Neuron (in vitro differentiated cells): ENCODE measurements at regions not wholly inside any gene's neighbourhood (a gene's known extent, or its start where the extent isn't known, plus 50 kb on each side); places are given as distances from the start of the nearest gene placed in this dataset.

Experiments used
- H2AFZ ChIP-seq: one replicate; pipeline ENCODE4 v1.6.1; 2013; ENCODE audit warnings: low read depth, mild to moderate bottlenecking, inconsistent platforms, low read length, moderate library complexity
- H3K27me3 ChIP-seq: one replicate; pipeline ENCODE4 v1.6.1; 2013; ENCODE audit warnings: low read length; ENCODE audit not compliant: insufficient read depth
- H3K36me3 ChIP-seq: one replicate; pipeline ENCODE4 v1.6.1; 2013; ENCODE audit warnings: low read length; ENCODE audit not compliant: insufficient read depth
- H3K4me1 ChIP-seq: one replicate; pipeline ENCODE4 v1.6.1; 2013; ENCODE audit warnings: low read length; ENCODE audit not compliant: insufficient read depth
- H3K4me3 ChIP-seq: 2 replicates; pipeline ENCODE4 v1.5.1; 2013; ENCODE audit warnings: mild to moderate bottlenecking, low read length, moderate library complexity
- H3K9me3 ChIP-seq: one replicate; pipeline ENCODE4 v1.6.1; 2013; ENCODE audit warnings: low read length

DNA sequence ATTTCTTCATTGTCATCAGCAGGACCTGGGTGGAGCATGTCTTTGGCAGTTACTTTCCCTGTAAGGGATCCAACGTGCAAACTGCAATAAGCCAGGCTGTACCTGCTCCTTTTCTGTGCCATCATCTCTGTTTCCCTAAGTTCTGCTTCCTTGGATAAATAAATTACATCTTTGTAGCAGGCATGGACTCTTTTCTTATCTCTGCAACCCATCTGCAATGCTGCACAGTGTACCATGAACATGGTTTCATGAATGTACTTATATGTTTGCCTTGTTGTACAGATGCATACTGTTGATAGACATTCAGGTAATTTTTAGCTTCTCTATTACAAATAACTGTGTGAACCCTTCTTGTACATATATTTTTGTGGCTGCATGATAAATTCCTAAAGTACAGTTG lies 616.7 kb upstream of the PIK3C3 start:
- Histone ChIP-seq H3K4me3 (no peak overlapping the region), H2AFZ (no peak overlapping the region), H3K36me3 (no peaks in the 10 kb centered on the region), H3K27me3 (no peaks in the 10 kb centered on the region), H3K4me1 (peaks cover 12% of the 10 kb centered on the region), H3K9me3 (no peaks in the 10 kb centered on the region)

DNA sequence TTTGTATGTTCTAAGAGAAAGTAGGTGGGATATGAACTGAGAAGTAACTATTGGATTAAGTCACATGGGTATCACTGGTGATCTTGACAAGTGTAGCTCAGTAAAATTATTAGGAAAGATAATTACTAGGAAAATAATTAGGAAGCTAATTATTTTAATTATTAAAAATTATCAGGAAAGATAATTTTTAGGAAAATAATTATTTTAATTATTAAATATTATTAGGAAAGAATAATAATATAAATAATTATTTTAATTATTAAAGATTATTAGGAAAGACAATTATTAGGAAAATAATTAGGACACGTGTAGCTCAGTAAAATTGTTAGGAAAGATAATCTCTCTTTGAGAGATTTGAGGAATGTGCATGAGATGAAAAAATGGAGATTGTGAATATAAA lies 623.4 kb upstream of the PIK3C3 start:
- Histone ChIP-seq H3K27me3 (no peaks in the 10 kb centered on the region), H3K9me3 (no peaks in the 10 kb centered on the region), H2AFZ (no peak overlapping the region), H3K4me3 (no peak overlapping the region), H3K36me3 (no peaks in the 10 kb centered on the region), H3K4me1 (no peaks in the 10 kb centered on the region)

DNA sequence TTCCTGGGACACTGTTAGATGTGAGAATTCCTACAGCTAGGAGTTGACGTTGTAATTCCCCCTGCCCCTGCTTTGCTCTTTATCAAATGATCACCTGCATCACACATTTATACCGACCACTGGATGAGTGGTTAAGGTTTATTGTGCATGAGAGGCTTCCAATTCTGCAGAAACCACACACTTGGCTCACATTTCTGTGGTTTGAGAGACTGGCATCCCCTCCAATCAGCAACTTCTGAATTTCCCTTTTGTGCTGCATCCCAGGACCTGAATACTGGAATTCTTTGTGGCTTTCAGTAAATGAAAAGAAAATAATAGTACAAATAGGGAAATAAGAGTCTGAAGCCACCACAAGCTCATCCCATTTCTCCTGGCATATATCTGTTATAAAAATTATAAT lies 628.7 kb upstream of the PIK3C3 start:
- Histone ChIP-seq H3K4me1 (no peaks in the 10 kb centered on the region), H3K9me3 (no peaks in the 10 kb centered on the region), H3K27me3 (no peaks in the 10 kb centered on the region), H3K36me3 (no peaks in the 10 kb centered on the region), H3K4me3 (no peak overlapping the region), H2AFZ (no peak overlapping the region)

DNA sequence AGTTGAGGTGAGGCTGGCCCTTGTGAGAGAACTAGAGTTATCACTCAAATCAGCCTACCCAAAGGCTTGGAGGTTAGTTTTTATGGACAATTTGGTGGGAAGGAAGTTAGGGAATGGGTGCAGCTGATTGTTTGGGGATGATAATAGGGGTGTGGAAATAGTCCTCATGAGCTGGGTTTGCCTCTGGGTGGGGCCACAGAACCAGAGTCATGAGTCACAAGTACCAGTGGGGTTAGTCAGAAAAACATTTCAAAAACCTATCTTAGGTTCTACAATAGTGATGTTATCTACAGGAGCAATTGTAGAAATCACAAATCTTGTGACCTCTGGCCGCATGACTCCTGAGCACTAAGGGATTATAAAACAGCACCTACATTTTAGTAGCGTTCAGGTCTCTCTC lies 630.1 kb upstream of the PIK3C3 start:
- Histone ChIP-seq H3K4me3 (no peak overlapping the region), H3K9me3 (no peaks in the 10 kb centered on the region), H3K27me3 (no peaks in the 10 kb centered on the region), H3K36me3 (no peaks in the 10 kb centered on the region), H3K4me1 (no peaks in the 10 kb centered on the region), H2AFZ (no peak overlapping the region)

DNA sequence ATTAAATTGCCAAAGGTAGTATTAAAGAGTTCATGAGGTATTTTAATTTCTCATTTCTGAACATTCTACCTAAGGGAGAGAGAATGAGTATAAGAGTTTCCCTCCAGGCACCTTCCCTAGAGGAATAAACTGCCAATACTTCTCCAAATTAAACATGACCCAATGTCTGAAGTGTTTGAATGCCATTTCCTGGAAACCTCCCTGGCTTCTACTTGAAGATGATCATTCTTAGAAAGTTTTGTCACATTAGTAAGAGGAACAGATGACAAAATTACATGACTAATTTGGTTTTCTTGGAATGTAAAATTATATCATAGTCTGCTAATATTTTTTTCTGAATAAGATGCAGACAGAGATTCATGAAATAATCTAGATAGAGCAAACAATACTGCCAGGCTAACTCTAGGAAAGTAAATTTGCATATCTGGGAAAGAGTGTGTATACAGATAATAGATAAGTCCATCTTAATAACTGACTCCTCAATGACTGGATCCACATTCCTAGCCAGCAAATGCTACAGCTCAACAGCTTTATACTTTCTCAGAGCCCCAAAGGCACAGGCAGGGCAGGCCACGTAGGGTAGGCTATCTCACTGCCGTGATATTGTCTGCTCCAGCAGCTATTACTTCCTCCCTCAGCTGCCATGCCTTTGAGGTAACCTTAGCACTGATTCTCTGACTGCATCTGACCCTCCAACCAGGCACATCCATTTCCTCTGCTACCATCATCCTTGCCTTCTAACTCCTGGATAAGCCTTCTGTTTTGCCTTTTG lies 630.8 kb upstream of the PIK3C3 start:
- Histone ChIP-seq H3K4me1 (no peaks in the 10 kb centered on the region), H3K9me3 (no peaks in the 10 kb centered on the region), H3K4me3 (no peak overlapping the region), H2AFZ (no peak overlapping the region), H3K27me3 (no peaks in the 10 kb centered on the region), H3K36me3 (no peaks in the 10 kb centered on the region)

DNA sequence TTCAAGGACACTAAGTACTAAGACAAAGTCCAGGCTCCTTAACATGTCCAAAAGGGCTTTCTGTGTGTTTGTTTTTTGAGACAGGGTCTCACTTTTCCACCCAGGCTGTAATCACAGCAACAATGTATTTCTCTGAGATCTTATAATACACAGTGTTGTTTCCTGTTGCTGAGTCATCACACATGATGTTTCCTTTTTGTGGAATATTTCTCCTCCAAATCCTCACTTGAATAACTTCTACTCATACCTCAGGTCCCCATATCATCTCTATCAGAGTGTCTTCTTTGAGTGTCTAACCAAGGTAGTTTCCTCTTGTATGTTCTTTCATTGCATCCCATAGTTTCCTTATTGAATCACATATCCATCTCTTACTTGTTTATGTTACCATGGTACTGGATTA lies 632.0 kb upstream of the PIK3C3 start:
- Histone ChIP-seq H3K36me3 (no peaks in the 10 kb centered on the region), H3K9me3 (no peaks in the 10 kb centered on the region), H3K4me3 (no peak overlapping the region), H3K4me1 (no peaks in the 10 kb centered on the region), H3K27me3 (no peaks in the 10 kb centered on the region), H2AFZ (no peak overlapping the region)

DNA sequence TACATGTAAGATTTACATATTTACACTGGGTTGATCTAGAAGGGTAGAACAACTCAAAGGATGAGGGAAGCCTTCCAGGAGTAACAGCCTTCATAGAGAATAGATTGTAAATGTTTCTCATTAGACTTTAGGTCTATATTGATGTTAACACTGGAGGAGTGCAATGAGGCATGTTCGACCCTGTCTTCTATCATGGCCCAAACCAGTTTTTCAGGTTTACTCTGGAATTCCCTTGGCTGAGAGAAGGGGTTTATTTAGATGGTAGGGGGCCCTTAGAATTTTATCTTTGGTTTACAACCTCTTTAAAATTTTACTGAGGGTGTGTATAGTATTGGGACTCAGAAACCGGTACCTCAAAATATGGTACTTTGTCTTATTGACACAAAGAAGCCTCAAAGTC lies 634.9 kb upstream of the PIK3C3 start:
- Histone ChIP-seq H3K4me1 (no peaks in the 10 kb centered on the region), H2AFZ (no peak overlapping the region), H3K27me3 (no peaks in the 10 kb centered on the region), H3K4me3 (no peak overlapping the region), H3K9me3 (no peaks in the 10 kb centered on the region), H3K36me3 (no peaks in the 10 kb centered on the region)

DNA sequence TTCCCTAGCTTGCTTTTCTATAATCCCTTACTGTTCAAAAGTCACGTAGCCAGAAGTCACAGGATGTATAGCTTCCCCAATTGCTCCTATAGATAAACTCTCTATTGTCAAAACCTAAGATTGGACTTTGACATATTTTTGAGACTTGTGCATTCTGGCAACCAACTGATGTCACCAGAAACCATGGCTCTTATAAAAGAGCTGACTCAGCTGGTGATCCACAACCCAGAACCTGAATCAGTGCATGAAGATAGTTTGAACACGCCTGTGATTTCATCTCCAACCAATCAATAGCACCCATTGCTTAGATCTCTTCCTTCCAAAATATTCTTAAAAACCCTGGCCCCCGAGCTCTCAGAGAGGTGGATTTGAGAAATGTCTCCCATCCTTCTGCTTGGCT lies 639.9 kb upstream of the PIK3C3 start:
- Histone ChIP-seq H3K36me3 (no peaks in the 10 kb centered on the region), H2AFZ (no peak overlapping the region), H3K4me1 (peaks cover 15% of the 10 kb centered on the region), H3K4me3 (no peak overlapping the region), H3K9me3 (no peaks in the 10 kb centered on the region), H3K27me3 (no peaks in the 10 kb centered on the region)

DNA sequence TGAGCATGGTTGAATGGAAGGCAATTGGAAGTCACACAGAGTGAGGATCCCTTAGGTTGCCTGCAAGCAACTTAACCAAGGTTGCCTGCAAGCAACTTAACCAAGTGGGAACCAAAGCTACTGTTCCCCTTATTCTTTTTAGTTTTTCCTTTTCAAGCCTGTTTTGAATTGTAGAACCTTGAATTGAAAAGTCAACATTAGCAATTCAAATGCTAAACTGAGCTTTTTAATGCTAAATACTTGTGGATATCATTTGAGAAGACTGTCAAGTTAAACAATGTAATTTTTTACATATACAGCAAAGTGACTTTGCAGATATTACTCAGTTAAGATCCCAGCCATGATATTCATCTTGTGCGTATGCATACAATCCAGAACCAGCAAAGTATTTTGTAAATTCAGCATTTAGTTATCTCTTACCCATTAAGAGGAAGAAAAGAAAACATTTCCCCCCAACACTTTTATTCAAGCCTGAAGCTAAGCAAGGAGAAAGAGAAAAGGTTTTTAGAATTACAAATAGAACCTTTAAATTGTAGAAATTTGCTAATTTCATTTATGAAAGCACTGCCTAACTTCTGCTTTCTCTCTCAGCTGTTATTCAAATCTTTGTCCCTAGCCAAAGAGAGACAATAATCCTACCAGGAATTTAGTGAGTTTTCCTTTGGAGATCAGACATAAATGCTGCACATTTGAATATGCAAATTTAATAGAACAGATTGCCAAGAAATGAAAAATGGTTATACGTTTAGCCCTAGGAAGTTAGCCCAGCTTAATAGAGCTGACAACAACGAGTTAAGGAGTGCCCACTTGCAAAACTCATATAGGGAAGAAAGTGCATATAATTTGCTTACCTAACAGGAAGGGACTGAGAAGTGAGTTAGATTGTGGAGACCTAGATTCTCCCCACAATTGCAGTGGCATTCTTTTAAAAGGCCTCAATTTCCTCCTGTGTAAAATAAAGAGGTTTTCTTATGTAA lies 643.2 kb upstream of the PIK3C3 start:
- Histone ChIP-seq H2AFZ (no peak overlapping the region), H3K4me1 (peaks cover 15% of the 10 kb centered on the region), H3K4me3 (no peak overlapping the region), H3K36me3 (no peaks in the 10 kb centered on the region), H3K9me3 (no peaks in the 10 kb centered on the region), H3K27me3 (no peaks in the 10 kb centered on the region)

DNA sequence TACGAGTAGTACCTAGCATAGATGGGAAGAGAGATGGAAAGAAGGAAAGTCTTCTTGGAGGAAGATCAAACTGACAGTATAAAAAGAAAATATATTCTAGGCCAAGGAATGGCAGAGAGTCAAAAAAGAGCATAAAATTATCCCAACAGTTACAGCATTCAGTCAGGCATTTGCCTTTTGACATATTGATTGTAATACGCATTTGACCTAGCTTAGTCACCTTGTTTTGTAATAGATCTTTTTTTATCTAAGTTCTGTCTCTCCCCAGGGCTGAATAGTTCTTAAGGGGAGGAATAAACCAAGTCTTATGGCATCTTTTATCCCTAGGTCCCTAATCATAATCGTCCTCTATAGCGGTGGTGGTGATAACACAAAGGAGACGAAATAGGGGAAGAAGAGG lies 657.3 kb upstream of the PIK3C3 start:
- no peaks in the 10 kb centered on the region for H3K9me3 ChIP-seq
- H3K36me3 ChIP-seq, result no peaks in the 10 kb centered on the region
- H3K27me3 ChIP-seq, result no peaks in the 10 kb centered on the region
- no peak overlapping the region for H2AFZ ChIP-seq
- H3K4me3 ChIP-seq, result no peak overlapping the region
- H3K4me1 ChIP-seq, result no peaks in the 10 kb centered on the region

DNA sequence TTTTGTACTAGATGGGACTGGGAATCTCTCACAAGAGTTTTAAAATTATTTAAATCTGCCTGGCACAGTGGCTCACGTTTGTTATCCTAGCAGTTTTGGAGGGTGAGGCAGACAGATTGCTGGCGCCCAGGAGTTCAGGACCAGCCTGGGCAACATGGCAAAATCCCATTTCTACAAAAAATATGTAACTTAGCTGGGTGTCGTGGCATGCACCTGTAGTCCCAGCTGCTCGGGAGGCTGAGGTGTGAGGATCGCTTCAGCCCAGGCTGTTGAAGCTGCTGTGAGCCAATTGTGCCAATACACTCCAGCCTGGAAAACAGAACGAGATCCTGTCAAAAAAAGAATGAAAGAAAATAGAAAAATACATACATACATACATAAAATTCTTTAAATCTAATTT lies 685.7 kb upstream of the PIK3C3 start:
- Histone ChIP-seq H3K9me3 (no peaks in the 10 kb centered on the region), H3K36me3 (no peaks in the 10 kb centered on the region), H2AFZ (no peak overlapping the region), H3K4me3 (no peak overlapping the region), H3K27me3 (no peaks in the 10 kb centered on the region), H3K4me1 (peaks cover 4% of the 10 kb centered on the region)

DNA sequence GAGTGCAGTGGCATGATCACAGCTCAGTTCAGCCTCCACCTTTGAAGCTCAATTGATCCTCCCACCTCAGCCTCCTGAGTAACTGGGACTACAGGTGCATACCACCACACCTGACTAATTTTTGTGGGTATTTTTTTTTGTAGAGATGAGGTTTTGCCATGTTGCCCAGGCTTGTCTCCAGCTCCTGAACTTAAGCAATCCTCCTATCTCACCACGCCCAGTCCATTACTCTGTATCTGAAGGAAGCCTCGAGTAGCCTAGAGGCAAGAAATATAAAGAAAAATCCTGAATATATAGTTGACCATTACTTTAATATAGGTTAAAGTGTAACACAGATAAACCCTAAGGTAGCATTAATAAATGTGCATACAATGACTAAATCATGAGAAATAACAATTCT lies 686.8 kb upstream of the PIK3C3 start:
- no peaks in the 10 kb centered on the region for H3K27me3 ChIP-seq

DNA sequence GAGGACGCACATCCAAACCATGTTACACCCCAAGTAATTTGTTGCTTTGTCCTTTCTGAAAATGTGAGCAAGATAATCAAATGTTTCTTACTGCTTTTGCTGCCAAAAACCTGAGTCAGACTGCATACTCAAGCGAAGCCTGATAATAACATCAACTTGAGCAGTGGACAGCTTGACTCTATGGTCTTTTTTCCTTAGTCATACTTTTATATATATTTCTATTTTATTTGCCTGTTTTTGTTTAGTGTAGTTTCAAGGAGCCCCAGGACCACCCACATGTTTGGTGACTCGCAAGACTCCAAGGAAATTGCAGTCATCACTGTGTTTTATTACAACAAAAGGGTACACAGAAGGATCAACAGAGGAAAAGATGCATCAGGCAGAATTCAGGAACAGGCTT lies 688.4 kb upstream of the PIK3C3 start:
- no peaks in the 10 kb centered on the region for H3K36me3 ChIP-seq
- H2AFZ ChIP-seq, result no peak overlapping the region
- peaks cover 4% of the 10 kb centered on the region for H3K4me1 ChIP-seq
- no peaks in the 10 kb centered on the region for H3K9me3 ChIP-seq
- H3K4me3 ChIP-seq, result no peak overlapping the region
- no peaks in the 10 kb centered on the region for H3K27me3 ChIP-seq

More for the DNA sequence above, 686.8 kb upstream of the PIK3C3 start:
- Histone ChIP-seq H2AFZ (no peak overlapping the region), H3K4me1 (peaks cover 4% of the 10 kb centered on the region), H3K36me3 (no peaks in the 10 kb centered on the region), H3K9me3 (no peaks in the 10 kb centered on the region), H3K4me3 (no peak overlapping the region)
